Embryonic facial prominence (tissue), 1 donor: ENCODE measurements at regions not wholly inside any gene's neighbourhood (a gene's known extent, or its start where the extent isn't known, plus 50 kb on each side); places are given as distances from the start of the nearest gene placed in this dataset.
"Not testable (repeated sequence)": the region's sequence is repeated elsewhere in the genome, so short reads cannot be mapped to it uniquely, and the experiment has no call there.

Source experiments
- DNase-seq: peaks from one replicate; pipeline ENCODE4 v3.0.0-alpha.2; 2016; ENCODE audit errors: extremely low spot score

DNA sequence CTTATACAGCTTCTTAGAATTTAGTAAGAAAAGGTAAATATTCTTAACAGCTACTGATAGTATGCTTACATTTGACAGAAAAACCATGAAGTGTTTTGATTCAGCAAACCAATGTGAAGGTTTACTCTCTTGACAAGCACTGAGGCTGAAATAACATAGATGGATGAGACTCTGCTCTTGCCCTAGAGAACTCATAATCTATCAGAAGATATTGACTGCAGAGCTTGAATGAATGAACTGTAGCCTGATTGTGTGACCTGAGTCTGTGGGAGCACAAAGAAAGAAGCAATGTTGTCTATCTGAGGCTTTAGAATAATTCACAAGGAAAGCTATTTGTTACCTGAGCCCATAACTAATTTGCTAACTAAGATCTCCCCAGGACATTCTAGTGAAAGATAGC, 1235.3 kb downstream of the OLFM4 start:
- DNase-seq = no peak

- not testable (repeated sequence) for DNase-seq
These were observed 1238.6 kb downstream of the OLFM4 start for GRCh38 chr13:54267253-54267668.

DNA sequence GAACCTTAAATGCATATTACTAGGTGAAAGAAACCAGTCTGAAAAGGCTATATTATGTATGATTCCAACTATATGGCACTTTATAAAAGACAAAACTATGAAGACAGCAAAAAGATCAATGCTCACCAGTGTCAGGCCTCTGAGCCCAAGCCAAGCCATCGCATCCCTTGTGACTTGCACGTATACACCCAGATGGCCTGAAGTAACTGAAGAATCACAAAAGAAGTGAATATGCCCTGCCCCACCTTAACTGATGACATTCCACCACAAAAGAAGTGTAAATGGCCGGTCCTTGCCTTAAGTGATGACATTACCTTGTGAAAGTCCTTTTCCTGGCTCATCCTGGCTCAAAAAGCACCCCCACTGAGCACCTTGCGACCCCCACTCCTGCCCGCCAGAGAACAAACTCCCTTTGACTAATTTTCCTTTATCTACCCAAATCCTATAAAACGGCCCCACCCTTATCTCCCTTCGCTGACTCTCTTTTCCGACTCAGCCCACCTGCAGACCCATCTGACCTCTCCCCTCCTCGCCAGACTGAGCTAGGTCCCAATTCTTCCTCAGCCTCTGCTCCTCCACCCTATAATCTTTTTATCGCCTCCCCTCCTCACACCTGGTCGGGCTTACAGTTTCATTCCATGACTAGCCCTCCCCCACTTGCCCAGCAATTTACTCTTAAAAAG, 1239.5 kb downstream of the OLFM4 start:
- DNase-seq = not testable (repeated sequence)

GRCh38 chr13:54287062-54287764, 1258.6 kb downstream of the OLFM4 start:
- DNase-seq = no peak

DNA sequence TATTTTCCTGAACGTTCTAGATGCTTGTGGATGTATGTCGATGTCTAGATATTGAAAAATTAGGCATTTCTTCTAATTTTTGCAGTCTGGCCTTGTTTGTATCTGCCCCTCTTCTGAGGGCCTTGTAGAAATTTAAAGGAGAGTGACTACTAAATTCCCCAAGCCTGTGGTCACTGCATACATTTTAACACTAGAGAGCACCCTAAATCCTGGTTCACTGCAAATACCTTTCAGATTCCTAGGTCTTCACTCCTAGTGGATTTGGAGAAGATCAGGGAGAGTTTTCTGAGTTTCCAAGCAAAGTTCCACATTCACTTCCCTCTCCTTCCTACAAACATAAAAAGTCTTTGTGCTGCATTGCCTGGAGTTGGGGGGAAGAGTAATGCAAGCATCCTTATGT, 1272.5 kb downstream of the OLFM4 start:
- no peak for DNase-seq

GRCh38 chr13:54305377-54305776, 1276.8 kb downstream of the OLFM4 start:
- DNase-seq = no peak

- no peak for DNase-seq
These were observed 1284.3 kb downstream of the OLFM4 start for GRCh38 chr13:54312885-54313284.

GRCh38 chr13:54317722-54318121, 1289.1 kb downstream of the OLFM4 start:
- no peak for DNase-seq

GRCh38 chr13:54337540-54337939, 1308.9 kb downstream of the OLFM4 start:
- DNase-seq = no peak

- no peak for DNase-seq
These were observed 1318.9 kb downstream of the OLFM4 start for GRCh38 chr13:54347531-54347930.

- DNase-seq = no peak
These were observed 1327.6 kb downstream of the OLFM4 start for GRCh38 chr13:54356209-54356608.

GRCh38 chr13:54356849-54357248, 1328.2 kb downstream of the OLFM4 start:
- DNase-seq = no peak

GRCh38 chr13:54357284-54357933, 1328.8 kb downstream of the OLFM4 start:
- DNase-seq = no peak

DNA sequence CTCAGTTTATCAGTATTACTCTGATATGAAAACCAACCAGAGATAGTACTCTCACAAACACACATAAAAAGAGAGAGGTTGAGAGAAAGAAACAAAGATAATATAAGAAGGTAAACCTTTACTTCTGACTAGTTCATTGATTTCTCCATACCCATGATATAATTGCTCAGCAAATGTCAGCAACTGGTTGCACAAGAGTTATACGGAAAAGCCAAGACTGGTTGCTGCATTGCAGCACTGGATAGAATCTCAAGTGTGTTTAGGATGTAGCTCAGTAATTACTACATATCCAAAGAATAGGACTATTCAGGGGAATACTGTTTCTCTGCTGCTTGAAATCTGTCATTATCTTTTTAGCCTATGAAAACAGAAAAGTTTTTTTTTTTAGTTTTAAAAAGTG, 1332.8 kb downstream of the OLFM4 start:
- no peak for DNase-seq

DNA sequence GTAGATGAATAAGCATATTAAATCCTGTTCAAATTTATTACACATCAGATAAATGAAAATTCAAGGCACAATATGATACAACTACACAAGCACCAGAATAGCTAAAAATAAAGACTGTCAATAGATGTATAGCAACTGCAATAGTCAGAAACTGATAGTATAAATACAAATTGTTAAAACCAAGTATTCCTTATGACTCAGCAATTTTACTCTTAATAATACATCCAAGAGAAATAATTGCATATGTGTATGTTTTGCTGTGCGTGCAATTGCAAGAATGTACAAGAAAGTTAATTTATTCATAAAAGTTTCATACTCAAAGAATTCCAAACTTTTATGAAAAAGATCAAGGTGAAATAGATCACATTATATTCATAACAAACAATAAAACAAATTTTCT, 1338.1 kb downstream of the OLFM4 start:
- DNase-seq = no peak

- no peak for DNase-seq
These were observed 1339.1 kb downstream of the OLFM4 start for GRCh38 chr13:54367639-54368271.

DNA sequence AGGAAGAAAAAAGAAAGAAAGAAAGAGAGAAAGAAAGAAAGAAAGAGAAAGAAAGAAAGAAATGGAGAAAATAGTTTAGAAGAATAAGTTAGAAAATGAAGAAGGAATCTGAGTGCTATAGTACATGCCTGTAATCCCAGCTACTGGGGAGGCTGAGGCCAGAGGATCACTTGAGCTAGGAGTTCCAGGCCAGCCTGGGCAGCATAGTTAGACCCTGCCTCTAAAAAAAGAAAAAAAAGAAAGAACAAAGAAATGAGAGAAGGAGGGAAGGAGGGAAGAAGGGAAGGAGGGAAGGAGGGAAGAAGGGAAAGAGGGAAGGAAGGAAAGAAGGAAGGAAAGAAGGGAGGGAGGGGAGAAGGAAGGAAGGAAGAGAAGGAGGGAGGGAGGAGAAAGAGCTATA, 1339.8 kb downstream of the OLFM4 start:
- DNase-seq = no peak

GRCh38 chr13:54373211-54373610, 1344.6 kb downstream of the OLFM4 start:
- DNase-seq = no peak

DNA sequence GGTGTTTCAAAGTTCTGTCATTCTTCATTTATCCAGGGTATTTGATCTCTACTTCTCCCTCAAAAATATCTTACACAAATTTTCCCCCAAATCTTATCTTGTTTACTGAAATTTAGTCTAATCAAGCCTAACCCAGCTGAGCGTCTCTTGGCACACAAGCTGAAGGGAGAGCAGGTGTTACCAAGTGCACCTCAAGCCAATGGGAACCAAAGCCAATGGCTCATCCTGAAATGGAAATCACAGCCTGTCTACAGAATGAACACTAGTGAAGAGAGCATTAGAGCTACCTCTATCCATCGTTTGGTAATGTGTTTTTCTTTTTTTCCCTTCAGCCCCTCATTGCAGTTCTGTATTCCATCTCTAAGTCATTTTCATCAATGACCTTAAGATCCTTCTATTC, 1350.8 kb downstream of the OLFM4 start:
- DNase-seq = no peak

DNA sequence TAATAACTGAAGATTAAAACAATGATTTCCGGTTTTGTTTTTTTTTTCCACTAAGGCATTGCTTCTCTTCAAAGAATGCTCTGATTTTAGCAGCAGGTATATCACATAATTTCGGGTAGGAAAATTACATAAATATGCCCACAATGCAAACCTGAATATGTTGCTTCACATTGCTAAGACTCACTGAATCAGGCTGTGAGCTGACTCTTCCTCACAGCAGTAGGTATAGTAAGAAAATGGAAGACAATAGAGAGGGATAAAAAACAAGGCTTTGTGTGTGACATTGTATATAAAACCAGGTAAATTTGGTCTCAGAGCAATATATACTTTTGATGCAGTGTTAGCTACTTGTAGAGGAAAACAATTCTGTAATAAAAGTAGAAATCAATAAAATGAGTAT, 1355.0 kb downstream of the OLFM4 start:
- DNase-seq = no peak

- no peak for DNase-seq
These were observed 1359.0 kb downstream of the OLFM4 start for GRCh38 chr13:54387625-54388024.

DNA sequence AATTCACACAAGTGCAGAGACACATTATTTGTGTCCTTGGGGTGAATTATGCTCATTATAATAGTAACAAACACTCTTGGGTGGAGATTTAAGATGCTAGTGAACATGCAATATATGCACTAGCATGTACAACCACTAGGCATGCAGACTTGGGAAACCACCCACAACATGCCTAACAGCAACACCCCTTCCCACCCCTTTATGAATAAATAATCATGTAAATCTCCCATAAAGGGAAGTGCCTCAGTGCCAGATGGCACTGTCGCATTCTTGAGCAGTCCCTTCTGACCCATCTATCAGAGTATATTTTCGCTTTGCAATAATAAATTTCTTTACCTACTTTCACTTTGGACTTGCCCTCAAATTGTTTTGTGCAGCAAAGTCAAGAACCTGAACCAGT, 1362.2 kb downstream of the OLFM4 start:
- no peak for DNase-seq
